ENCODE measurements at regions not wholly inside any gene's neighbourhood (a gene's known extent, or its start where the extent isn't known, plus 50 kb on each side); places are given as distances from the start of the nearest gene placed in this dataset.
"Not testable (repeated sequence)": the region's sequence is repeated elsewhere in the genome, so short reads cannot be mapped to it uniquely, and the experiment has no call there.

DNA sequence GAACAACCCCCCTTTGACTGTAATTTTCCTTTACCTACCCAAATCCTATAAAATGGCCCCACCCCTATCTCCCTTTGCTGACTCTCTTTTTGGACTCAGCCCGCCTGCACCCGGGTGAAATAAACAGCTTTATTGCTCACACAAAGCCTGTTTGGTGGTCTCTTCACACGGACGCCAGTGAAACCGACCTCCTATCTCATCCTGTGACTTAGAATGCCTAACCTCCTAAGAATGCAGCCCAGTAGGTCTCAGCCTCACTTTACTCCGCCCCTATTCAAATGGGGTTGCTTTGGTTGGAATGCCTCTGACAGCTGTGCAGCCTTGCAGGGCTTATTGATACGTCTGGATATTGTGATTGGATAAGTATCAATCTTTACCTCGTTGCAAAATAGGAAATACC, 243.8 kb upstream of the PROK2 start:
- TF ChIP-seq POLR2A, POLR2AphosphoS5 (IDR thresholded peaks at IDR 0.05; ENCODE audit: low read depth, low read length): not testable (repeated sequence)
